ENCODE measurements at regions not wholly inside any gene's neighbourhood (a gene's known extent, or its start where the extent isn't known, plus 50 kb on each side); places are given as distances from the start of the nearest gene placed in this dataset.
"Not testable (repeated sequence)": the region's sequence is repeated elsewhere in the genome, so short reads cannot be mapped to it uniquely, and the experiment has no call there.

- in situ Hi-C loops (cut with HindIII; ENCODE audit: low pct_unique_long_range_greater_than_20kb, low sequenced_read_pairs) (no loop called here), intact Hi-C loops (cut with micrococcal nuclease; ENCODE audit: unreplicated experiment) (no loop called here)
- H3K27me3 ChIP-seq (ENCODE audit: control insufficient read depth, insufficient read depth, low read length), result peaks cover 11% of the 10 kb centered on the region
- ChIA-PET CTCF (no interaction called here), POLR2A (no interaction called here)
- H3K4me3 ChIP-seq (ENCODE audit: low read depth in 2 of 2, low read length in 2 of 2), result no peak overlapping the region
- ATAC-seq (no peak), DNase-seq (ENCODE audit: low read depth, low spot score) (no peak)
- H3K9me3 ChIP-seq (ENCODE audit: control insufficient read depth, insufficient read depth, low read depth, low read length), result no peaks in the 10 kb centered on the region
- BruUV-seq (replicated peaks), result no TSS peak
- H3K36me3 ChIP-seq (ENCODE audit: control insufficient read depth, insufficient read depth, low read length), result no peaks in the 10 kb centered on the region
- H3K27ac ChIP-seq (ENCODE audit: low read length), result no peak overlapping the region
- H3K4me1 ChIP-seq (ENCODE audit: control insufficient read depth, insufficient read depth, low read length), result no peaks in the 10 kb centered on the region; the same call in 1 of the 2 replicates
- TF ChIP-seq SIN3A (IDR thresholded peaks at IDR 0.05; ENCODE audit: borderline replicate concordance, insufficient read depth, low read depth, low read length) (no peak), POLR2AphosphoS5 (IDR thresholded peaks at IDR 0.05; ENCODE audit: low read depth, low read length) (no peak), TCF7L2 (IDR thresholded peaks at IDR 0.05; ENCODE audit: low read depth, low read length) (no peak), REST (IDR thresholded peaks at IDR 0.05; ENCODE audit: insufficient read depth in 1 of 2, low read depth in 2 of 2, low read length in 1 of 2) (no peak), CTCF (IDR thresholded peaks at IDR 0.05) (no peak)
Observed at GRCh38 chrX:135651647-135652295, 61.7 kb upstream of the CT45A1 start.

- Histone ChIP-seq H3K27me3 (ENCODE audit: control insufficient read depth, insufficient read depth, low read length) (peaks cover 11% of the 10 kb centered on the region), H3K4me3 (ENCODE audit: low read depth in 2 of 2, low read length in 2 of 2) (no peak overlapping the region), H3K36me3 (ENCODE audit: control insufficient read depth, insufficient read depth, low read length) (no peaks in the 10 kb centered on the region), H3K27ac (ENCODE audit: low read length) (no peak overlapping the region), H3K4me1 (ENCODE audit: control insufficient read depth, insufficient read depth, low read length) (no peaks in the 10 kb centered on the region; the same call in 1 of the 2 replicates), H3K9me3 (ENCODE audit: control insufficient read depth, insufficient read depth, low read depth, low read length) (no peaks in the 10 kb centered on the region)
- intact Hi-C loops (cut with micrococcal nuclease; ENCODE audit: unreplicated experiment) (no loop called here), in situ Hi-C loops (cut with HindIII; ENCODE audit: low pct_unique_long_range_greater_than_20kb, low sequenced_read_pairs) (no loop called here)
- TF ChIP-seq CTCF (IDR thresholded peaks at IDR 0.05) (no peak), REST (IDR thresholded peaks at IDR 0.05; ENCODE audit: insufficient read depth in 1 of 2, low read depth in 2 of 2, low read length in 1 of 2) (no peak), TCF7L2 (IDR thresholded peaks at IDR 0.05; ENCODE audit: low read depth, low read length) (no peak), SIN3A (IDR thresholded peaks at IDR 0.05; ENCODE audit: borderline replicate concordance, insufficient read depth, low read depth, low read length) (no peak), POLR2AphosphoS5 (IDR thresholded peaks at IDR 0.05; ENCODE audit: low read depth, low read length) (no peak)
- no peak for ATAC-seq
- CTCF ChIA-PET, result no interaction called here
- POLR2A ChIA-PET, result no interaction called here
- BruUV-seq (replicated peaks), result no TSS peak
- DNase-seq (ENCODE audit: low read depth, low spot score), result no peak
Observed at GRCh38 chrX:135652602-135653001, 60.8 kb upstream of the CT45A1 start.

GRCh38 chrX:135657952-135658654 lies 55.3 kb upstream of the CT45A1 start:
- H3K36me3 ChIP-seq (ENCODE audit: control insufficient read depth, insufficient read depth, low read length); H3K4me3 ChIP-seq (ENCODE audit: low read depth in 2 of 2, low read length in 2 of 2); BruUV-seq (replicated peaks); H3K27ac ChIP-seq (ENCODE audit: low read length); H3K4me1 ChIP-seq (ENCODE audit: control insufficient read depth, insufficient read depth, low read length); in situ Hi-C loops (cut with HindIII; ENCODE audit: low pct_unique_long_range_greater_than_20kb, low sequenced_read_pairs); H3K9me3 ChIP-seq (ENCODE audit: control insufficient read depth, insufficient read depth, low read depth, low read length); intact Hi-C loops (cut with micrococcal nuclease; ENCODE audit: unreplicated experiment); POLR2A ChIA-PET; CTCF ChIA-PET; ATAC-seq; DNase-seq (ENCODE audit: low read depth, low spot score); H3K27me3 ChIP-seq (ENCODE audit: control insufficient read depth, insufficient read depth, low read length): not testable (repeated sequence)
